IPS DF 19.7 (cell line): ENCODE measurements at regions not wholly inside any gene's neighbourhood (a gene's known extent, or its start where the extent isn't known, plus 50 kb on each side); places are given as distances from the start of the nearest gene placed in this dataset.

ENCODE experiments used
- DNase-seq: peaks from one replicate; pipeline ENCODE4 v3.0.0-alpha.2; 2013; ENCODE audit warnings: low read depth, low spot score

DNA sequence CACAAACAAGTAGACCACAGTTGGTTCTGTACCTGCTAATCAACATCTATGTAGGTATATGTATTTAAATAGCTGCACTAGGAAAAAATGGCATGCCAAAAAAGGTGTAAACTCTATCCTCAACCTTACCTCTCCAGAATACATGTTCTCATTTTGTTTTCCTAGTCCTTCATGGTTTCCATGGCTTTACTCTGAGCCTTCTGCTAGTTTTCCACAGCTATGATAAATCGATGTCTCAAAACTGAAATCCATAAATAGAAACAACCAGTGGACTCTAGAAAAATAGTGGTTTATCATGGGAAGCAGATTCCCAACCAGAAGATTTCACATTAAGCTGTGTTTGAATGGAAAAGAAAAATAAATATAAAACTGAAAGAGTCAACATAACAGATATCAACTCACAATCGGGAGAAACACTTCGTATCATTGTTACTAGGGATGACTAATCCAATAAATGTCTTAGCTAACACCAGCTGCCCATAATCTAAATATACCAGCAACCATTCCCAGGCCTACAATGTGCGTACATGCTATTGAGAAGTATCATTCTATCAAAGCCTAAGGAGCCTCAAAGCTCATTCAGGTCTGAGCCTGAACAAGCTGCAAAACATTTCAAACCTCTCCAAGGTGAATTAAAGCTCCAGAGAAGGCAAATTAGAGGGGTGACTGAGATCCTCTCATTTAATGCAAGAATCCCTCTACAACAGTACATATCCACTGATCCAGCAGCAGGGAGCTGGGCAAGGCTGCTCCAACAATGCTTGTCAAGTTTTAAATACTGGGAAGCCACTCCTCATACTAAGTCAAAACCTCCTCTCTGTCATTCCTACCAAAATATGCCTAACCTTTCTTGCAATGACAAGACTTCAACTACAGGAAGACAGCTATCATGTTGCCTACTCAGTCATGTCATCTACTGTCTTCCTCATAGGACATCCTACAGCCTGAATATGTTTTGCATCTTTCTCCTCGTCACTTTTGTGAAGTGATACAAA is 90.2 kb downstream of the KCTD12 start:
- no peak for DNase-seq

DNA sequence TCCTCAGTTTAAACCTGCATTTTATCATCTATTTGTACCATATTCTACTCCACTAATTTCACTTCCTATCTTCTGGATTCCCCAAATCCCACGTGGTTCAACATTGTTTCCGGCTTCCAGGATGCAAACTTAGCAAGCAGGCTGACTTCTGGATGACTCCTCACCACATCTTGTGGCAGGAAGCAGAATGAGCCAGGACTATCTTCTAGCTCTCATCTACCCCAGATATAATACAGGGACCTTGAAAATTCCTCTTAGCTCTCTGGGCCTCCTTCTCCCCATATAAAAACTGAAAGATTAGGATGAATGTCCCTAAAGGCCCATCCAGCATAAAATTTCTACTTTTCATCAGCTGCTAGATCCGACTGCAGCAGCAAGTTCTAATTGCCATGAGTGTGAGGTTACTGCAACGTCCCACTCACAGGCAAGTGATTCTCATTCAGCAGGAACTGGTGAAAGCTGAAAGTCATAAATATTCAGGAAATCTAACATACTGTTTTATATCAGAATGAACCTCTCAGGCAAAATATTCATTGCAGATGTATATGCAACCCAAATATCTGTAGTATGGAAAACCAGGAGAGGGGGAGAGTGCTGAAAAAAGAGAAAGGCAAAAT is 93.4 kb downstream of the KCTD12 start:
- no peak for DNase-seq

DNA sequence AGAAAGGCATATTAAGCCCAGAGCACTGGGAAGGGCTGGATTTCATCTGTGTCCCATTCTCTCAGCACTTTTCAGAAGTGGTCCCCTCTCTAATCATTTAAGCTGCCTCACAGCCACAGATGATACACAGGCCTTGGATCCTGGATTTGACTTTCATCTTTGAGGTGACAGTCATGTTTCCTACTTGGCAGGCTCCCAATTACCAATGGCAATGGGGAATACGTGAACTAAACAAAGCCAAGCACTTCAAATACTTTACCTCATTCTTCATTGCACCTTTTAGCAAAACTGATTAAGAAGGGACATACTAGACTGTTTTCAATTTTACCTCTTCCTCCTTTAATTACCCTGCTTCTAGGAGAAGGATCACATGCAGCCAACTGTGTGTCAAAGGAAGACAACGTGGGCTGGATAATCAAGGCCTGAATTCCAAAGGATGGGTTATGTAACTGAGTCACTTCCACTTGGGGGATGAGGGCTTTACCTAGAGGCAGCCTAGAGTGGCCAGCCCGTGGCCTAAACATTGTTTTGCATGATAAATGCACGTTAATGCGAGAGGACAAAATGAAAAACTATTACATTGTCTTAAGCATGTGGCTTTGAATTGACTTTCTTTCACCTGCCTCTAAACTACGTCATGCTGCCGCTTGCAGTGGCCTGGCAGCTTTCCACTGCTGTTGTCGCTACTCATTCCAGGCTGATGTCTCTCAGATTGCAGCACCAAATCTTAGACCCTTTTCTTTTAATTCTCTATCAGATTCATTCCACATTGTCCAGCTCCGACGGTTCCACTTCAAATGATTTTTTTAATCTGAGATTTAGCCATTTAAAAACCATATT is 95.0 kb downstream of the KCTD12 start:
- DNase-seq = no peak

DNA sequence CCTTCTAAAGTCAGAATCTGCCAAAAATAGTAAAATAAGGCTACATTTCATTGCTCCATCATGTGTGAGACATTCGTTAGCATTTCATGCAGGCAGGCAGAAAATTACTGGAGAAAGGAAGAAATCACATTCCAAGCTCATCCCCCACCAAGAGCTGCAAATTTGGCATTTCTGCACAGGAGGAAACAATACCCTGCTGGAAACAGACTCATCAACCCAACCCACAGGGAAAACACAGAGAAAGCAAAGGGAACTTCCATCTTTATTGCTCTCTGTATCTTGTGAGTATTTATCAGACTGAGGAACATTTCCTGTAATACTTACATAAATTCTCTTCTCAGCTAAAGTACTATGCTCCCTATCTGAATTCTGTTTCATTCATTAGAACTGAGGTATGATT is 95.7 kb downstream of the KCTD12 start:
- DNase-seq = no peak

DNA sequence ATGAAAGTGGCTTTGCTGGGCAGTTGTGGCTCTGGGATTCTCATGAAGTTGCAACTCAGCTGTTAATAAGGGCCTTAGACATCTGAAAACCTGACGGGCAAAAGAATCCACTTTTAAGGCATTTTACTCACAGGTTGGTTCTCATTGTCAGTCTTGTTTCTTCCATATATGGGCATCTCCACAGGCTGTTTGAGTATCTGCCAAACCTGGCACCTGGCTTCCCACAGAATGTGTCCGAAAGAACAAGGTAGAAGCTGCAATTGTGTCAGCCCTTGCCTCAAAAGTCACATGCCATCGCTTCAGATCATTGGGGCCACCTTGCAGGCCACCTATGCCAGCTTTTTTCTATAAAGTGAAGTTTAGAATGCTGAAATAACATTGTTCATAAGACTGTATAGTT is 102.4 kb downstream of the KCTD12 start:
- peak; percentile 33 for DNase-seq

DNA sequence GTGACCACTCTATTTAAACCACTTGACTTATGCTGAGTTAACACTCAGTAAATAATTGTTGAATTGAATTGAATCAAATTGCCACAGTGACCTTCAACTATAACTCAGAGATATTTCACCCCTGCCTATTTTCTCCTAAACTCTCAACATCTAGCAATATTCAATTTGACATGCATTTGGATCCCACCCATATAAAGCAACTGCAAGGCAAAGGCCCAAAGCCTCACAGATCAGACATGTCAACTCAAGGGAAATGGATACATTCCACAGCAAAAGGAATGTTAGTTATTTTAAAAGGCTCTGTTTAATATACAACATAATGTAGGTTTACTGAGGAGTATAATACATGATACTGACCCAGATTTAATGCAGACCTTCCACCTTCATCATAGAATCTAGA is 107.4 kb downstream of the KCTD12 start:
- no peak for DNase-seq

DNA sequence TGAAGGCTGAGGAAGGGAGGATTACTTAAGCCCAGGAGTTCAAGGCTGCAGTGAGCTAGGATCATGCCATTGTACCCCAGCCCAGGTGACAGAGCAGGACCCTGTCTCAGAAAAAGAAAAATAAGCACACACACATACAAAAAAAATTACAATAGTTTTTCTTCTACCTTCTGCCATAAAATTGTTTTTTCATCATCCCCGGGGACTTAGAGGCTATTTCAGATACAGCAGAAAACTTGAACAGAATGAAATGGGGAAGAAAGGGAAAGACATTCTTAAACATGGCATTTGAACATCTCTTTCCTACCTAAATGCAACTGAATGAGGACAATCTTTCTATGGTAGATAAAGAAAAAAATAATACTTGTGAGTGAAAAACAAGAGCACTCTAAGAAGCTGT is 109.1 kb downstream of the KCTD12 start:
- DNase-seq = no peak

DNA sequence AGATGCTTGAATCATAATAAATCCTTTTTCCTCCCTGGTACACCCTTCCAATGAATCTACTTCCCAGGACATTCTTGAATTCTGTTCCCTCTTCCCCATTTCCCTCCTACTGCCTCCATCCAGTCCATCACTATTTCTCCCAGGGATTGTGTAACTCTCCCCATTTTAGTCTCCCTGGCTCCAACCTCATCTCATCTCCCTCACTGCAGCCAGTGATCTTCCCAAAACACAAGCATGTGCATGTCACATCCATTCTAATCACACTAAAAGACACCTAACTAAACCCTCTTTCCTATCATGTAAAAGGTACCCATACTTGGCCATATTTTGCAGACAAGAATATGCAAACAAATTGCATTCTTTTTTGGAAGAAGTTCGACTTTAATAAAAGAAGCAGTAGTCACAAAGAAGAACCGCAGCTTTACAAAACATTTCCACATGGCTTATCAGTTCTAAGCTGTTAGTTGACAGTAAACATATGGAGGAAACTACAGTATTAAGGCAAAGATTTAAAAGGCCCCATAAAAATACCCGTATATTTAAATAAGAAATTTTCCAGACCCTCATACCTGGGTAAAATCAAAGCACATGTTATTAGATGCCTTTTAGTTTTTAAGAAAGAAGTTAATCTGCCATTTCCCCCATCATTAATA is 111.0 kb downstream of the KCTD12 start:
- no peak for DNase-seq

DNA sequence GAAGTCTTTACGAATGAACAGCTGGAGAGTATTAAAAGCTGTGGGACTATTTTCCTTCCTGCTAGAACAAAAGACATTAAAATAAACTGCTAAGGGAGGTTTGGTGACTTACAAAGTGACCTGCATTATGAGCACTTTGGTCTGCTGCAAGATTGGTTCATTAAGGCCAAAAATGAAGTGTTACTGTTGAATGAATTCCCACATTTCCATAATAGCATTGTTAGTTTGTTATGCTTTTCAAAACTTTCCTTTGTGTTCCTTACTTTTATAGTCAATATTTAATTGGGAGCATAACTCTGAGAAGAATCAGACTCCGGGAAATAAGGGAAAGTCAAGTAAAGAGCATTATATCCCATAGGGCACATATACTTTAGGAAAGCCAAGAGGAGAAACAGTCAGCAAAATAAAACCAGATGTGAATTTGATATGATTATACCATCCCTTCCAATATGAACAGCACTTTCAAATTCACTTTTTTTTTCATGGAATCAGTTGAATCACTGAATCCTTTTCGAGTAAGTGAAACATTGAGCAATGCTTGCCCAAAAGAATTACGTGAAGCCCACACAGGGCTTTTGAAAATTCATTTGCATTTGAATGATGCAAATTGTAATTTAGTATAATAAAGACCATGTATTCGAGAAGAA is 112.6 kb downstream of the KCTD12 start:
- no peak for DNase-seq

DNA sequence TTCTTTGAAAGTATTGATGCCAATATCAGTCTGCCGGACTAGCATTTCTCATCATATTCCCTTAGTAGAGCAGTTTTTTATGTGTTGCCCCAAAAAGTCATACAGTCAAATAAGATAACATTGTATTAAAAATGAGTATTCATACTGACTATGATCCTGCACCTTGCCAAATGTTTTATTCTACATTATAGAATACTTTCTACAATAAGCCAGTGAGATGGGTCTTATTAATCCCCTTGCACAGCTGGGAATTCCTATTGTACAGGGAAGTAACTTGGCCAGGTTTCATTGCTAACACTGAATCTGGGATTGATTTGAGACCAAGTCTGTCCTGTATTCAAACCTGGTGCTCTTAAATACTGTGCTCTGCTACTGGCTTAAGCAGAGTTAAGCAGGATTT is 114.0 kb downstream of the KCTD12 start:
- no peak for DNase-seq

DNA sequence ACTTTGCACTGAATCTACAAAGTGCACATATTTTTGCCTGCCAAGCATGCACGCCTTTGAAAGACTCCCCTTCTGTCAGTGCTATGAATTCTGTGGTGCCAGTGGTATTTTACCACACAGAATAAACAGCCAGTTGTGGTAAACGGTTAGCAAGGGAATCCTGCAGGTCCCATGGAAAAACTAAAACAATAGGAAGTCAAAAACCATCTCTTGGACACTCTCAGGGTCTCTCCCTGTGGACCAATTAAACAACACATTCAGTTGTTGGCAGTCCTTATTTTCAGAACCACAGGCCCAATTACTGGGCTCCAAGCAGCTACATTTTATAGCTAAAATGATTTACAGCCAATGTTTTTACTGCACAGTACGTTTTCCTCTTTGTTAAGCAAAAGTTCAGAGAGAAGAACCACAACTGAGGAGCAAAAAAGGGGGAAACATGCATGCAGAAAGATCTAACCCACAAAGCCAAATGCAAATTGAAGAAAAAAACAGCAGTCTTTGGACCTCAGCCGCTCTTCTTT is 116.9 kb downstream of the KCTD12 start:
- no peak for DNase-seq

DNA sequence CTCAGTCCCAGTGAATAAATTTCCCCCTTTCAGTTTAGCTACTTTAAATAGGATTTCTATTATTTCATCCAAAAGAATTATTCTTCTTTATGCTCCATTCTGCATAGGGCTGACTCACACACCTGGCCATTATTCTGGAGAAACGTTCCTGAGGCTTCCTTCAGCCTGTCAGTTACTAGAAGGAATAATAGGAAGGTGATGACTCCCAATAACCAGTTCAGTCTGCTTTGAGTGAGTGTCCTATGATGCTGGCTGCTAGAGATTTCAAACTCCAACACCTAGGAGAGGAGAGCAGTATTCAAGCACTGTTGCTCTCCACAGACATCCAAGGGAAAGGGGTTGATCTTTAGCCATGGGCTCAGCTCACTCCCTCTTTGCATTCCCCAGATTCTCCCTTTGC is 117.8 kb downstream of the KCTD12 start:
- no peak for DNase-seq

DNA sequence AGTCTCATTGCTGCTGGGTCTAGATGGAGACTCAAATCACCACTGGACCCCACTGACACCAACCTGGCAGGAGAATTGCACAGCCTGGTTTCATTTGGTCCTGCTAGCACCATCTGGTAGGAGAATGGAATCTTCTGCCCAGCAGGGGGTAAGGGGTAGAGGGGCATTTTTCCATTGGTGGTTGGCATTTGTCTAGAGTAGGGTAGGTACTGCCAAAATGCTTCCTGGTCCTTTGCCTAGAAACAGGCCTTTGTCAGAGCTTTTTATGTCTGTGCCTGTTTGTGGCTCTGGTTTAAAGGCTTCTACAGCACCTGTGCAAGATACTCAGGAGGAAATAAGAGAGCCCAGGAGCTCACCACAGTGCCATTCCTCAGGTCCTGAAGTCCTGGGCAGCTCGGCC is 121.3 kb downstream of the KCTD12 start:
- no peak for DNase-seq

DNA sequence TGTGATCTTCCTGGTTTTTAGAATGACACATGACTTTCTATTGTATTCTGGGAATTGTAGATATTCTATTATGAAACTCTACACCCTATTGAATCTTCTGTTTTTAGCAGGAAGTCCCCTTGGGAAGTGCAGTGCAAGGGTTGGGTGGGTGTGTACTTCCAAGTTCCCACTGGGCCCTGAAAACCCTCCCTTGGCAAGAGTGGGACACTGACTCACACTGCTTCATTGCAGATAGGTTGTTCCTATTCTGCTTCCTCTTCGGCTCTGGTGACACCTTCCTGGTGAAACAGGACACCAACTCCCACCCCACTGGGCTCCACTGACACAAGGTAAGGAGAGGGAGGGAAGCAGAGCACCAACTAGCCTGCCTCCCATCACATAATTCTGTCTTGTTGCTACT is 121.8 kb downstream of the KCTD12 start:
- no peak for DNase-seq

DNA sequence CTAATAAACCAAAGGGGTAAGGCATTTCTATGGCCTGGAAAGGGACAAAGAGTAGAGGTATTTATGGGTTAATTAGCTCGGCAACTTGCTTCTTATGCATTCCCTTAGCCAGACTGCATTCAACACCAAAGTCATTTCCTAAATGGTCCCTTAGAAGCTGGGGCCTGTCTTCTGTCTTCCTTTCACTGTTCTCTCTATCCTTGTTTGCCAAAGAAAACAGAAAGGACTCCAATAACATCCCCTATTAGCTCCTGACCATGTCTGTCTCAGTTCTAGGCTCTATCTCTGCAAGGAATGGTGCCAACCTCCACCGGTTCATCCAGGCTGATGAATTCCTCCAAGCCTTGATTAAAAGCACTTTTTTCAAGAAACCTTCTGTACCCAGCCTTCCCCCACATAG is 123.5 kb downstream of the KCTD12 start:
- no peak for DNase-seq

DNA sequence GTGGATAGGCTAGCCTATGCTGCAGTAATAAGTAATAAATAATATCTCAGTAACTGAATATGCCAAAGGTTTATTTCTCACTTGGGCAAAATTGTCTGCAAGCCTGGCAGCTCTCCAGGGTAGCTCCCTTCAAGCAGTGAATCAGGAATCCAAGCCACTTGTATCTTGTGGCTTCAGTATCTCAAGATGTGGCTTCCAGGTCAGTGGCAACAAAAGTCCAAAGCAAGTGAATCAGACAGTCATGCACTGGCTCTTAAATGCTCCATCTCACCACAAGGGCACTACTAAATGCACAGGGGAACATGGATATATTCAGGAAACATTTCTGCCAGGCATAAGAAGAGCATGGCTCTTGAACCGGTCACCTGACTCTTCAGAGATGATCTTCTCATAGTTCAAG is 126.3 kb downstream of the KCTD12 start:
- no peak for DNase-seq

DNA sequence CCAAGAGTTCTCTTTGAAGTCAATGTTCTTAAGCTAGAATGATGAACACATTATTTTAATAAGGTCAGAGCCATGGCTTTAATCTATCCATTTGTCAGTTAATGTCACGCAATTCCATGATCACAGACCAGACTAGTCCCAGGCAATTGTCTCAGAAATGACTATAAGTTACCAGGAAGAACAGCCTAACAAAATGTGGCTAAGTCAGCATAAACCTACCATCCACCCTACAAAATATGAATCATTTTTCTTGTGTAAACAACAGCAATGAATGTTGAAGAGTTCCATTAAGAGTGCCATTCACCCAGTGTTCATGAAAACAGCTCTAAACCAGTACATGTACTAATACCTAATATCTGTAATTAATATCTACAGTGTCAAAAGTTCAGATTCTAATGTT is 127.5 kb downstream of the KCTD12 start:
- DNase-seq = no peak

DNA sequence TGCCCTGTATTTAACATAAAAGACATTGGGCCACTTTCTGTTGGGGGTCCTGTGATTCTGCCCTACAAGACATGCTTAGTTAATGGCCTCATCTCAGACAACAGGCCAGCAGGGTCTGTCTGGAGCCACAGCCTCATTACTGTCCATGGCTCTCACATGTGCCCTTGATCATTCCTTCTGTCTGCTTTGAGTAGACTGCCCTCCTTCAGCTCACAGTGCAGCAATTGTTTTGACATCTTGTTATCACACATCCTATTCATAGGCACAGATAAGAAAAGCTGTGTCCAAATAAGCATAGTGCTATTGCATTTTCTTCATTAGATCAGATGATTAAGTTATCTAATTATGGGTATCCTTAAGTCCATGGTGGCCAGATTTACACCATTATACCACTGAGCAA is 127.9 kb downstream of the KCTD12 start:
- no peak for DNase-seq

DNA sequence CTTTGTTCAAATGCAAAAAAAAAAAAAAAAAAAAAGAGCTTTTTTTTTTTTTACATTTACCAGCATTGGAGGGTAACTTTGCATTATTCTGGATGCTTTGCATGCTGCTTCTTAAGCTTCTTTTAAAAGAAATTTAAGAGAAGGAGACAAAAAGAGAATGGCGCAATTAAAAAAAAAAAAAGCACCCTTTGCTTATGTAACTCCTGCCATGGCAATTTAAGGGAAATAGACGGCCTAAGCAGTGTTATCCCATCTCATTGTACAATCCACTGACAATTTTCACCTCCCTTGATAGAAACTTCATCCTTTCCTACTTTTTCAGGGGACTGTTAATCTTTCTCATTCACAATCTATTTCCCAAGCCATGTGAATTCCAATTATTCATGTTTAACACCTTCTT is 129.8 kb downstream of the KCTD12 start:
- no peak for DNase-seq

DNA sequence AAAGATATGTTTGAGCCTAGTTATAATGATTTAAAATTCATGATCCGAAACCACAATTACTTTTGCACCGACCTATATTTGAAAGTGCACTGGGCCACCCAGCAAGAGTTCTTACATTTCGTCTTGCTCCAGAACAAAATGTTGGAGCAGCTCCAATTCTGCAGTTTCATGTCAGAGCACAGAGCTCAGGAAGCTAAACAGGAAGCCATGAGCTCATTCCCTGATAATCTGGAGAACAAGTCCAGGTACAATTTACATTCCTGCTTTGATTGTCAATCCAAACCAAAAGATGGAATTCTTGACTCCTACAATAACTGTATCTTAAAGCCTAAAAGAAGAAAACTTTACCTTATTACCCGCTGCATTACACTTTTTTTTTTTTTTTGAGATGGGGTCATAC is 131.8 kb downstream of the KCTD12 start:
- DNase-seq = no peak

DNA sequence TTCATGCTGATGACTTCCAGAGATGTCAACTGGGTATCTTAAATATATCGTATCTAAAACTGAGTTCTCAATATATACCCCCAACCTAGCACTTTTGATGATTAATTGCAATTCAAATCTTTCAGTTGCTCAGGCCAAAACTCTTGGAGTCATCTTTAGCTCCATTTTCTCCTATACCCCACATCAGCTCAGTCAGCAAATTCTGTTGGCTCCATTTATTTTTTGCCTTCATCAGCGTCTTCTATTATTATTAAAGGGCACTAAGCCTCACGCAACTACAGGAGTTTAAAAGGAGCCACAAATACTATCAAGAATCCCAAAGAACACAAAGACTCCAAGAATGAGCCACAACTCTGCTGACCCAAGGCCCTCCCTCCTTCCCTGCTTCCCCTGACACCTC is 134.9 kb downstream of the KCTD12 start:
- DNase-seq = no peak
